ELF-1 (cell line): ENCODE measurements at regions not wholly inside any gene's neighbourhood (a gene's known extent, or its start where the extent isn't known, plus 50 kb on each side); places are given as distances from the start of the nearest gene placed in this dataset.
"Not testable (repeated sequence)": the region's sequence is repeated elsewhere in the genome, so short reads cannot be mapped to it uniquely, and the experiment has no call there.

ENCODE experiments used
- DNase-seq: peaks from one replicate; pipeline ENCODE4 v3.0.0-alpha.2; 2016; ENCODE audit warnings: low read depth, low spot score

GRCh38 chr3:151555523-151555922, 94.7 kb upstream of the IGSF10 start:
- no peak for DNase-seq

DNA sequence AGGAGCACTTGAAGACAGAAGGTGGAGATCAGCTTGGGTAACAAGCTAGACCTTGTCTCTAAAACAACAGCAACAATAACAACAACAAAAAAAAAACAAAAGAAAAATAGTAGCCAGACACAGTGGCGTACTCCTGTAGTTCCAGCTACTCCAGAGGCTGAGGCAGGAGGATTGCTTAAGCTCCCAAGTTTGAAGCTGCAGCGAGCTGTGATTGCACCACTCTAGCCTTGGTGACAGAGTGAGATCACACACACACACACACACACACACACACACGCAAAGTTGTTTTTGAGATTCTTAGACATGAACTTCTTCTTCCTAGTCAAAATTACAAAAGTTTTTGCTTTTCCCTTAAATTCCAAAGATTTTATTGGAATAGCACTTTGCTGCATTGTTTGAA, 93.0 kb upstream of the IGSF10 start:
- DNase-seq = no peak

DNA sequence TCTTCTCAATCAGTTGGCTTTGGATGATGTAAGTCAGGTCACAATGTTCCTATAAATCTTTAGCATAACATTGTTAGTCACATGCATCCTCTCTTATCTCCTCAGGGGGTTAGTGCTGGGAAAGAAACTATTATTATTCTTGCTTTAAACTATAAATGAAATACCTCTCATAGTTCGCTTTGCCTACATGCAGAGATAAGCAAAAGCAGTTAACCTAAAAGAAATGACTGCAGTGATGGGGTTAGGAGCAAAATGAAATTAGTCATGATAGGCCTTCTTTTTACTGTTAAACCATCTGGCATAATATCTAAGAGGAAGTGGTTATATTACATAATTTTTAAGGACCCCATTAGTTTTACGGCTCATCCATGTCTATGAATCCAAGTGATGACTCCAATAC, 91.7 kb upstream of the IGSF10 start:
- DNase-seq = no peak

DNA sequence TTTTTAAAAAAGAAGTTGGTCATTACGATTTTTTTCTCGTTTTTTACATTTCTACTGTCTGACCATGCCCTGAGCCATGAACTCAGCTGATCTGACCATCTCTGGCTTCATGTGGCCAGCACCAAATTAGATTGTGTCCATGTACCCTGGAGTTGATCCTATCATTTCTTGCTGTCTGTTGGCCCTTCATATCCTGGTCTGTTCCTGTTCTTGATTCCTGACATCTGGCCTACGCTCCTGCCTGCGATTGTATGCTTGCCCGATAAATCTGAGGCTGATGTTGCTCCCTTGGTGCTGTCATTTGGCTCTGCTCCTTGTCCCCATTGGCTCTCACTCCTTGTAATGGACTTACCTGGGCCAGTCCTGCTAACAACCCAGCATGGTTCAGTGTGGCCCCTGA, 89.8 kb upstream of the IGSF10 start:
- no peak for DNase-seq

DNA sequence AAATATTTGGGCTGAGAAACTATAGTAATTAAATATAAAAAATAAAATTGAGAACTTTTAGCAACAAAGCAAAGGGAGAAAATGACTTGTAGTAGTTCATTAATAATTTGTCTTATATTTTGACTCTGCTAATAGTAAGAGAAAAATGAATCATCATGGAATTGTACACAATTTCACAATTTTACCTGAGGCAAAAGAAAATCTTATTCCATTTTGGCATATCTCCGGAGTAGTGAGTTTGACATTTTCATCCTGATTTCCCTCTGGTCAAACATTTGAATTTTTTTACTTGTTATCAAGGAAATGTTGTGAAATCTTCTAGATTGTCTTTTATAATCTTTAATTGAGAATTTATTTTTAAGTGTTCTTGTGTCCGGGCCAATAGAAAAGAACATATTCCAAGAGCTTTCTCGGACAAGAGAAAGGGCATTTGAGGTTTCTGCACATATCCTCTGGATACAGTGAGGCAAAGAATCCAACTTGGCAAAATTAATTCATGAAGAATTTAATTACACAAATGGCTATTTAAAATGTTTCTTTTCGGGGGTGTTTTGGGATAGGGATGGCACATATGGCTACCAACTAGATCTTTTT, 89.3 kb upstream of the IGSF10 start:
- DNase-seq = no peak

GRCh38 chr3:151548195-151548594, 87.3 kb upstream of the IGSF10 start:
- no peak for DNase-seq

GRCh38 chr3:151544164-151544548, 83.3 kb upstream of the IGSF10 start:
- DNase-seq = no peak

GRCh38 chr3:151541178-151541577, 80.3 kb upstream of the IGSF10 start:
- no peak for DNase-seq

DNA sequence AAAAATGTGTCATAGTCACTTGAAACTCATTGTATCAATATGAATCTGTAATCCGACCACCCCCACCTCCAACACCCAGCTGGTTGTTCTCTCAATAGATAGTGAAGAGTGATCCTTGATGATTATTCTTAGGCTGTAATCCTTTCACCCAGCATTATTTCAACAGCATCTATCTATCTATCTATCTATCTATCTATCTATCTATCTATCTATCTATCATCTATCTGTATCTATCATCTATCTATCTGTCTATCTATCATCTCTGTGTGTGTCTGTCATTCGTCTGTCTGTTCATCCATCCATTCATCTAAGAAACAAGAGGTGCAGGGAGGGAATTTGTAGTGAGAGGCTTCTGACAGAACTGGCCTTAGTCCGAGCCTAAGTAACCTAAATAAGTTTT, 78.7 kb upstream of the IGSF10 start:
- no peak for DNase-seq

DNA sequence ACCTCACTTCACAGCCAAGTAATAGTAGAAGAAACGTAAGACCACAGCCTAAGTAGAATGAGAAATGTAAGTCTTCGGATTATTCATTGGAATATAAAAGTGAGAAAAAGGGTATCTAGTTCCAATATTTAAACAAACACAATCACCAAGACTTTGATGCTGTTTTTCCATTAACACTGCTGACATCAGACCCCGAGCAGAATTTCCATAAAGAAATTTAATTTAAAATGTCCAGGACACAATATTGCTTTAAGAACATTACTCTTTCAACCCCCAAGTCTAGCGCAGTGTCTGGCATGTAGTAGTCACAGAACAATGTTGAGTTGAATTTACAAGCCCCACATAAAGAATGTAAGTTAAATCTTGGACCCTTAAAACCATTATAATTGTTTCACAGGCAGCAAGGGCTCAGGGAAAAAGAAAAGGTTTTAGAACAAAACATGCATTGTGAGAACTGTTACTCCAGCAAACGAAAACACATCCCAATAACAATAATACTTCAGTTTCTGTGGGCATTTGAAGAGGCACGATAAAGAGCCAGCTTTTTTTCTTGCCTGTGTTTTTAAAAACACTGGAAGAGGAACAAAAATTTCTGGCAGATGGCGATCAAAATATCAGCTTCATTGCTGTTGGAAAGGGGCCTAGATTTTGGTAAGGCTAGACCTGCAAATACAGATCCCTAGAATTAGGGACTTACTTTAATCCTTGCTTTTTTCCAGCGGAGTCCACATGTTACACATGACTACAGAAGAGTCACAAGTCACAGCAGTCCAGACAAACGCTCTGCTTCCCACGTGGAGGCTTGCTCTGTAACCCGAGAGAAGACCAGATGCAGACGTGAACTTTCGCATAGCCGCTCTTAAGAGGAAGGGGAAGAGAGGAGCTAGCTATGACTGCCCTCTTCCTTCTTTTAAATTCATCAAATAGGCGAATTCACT, 77.9 kb upstream of the IGSF10 start:
- peak; percentile 25 for DNase-seq

- DNase-seq = no peak
These were observed 76.9 kb upstream of the IGSF10 start for GRCh38 chr3:151537726-151538125.

DNA sequence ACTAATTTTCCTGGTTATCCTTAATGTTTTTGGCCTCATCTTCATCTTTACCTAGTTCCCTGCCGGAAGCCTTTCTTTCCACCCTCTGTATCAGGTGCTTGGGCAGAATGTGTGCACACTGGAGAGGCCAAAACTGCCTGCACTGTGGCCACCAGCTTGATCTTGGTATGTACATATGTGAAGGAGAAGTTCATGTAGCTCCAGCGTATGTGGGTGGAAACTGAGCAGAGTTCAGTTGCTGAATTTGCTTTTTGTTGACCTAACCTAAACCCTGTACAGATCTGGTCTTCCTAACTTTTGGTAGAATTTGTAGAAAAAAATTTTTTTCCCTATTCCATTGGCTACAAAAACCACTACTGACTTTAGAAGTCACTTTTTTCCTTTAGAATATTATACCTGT, 65.9 kb upstream of the IGSF10 start:
- DNase-seq = no peak

GRCh38 chr3:151520105-151520504, 59.2 kb upstream of the IGSF10 start:
- no peak for DNase-seq

DNA sequence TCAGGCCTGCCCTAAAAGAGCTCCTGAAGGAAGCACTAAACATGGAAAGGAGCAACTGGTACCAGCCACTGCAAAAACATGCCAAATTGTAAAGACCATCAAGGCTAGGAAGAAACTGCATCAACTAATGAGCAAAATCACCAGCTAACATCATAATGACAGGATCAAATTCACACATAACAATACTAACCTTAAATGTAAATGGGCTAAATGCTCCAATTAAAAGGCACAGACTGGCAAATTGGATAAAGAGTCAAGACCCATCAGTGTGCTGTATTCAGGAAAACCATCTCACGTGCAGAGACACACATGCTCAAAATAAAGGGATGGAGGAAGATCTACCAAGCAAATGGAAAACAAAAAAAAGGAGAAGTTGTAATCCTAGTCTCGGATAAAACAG, 50.6 kb upstream of the IGSF10 start:
- DNase-seq = not testable (repeated sequence)
